GM23338 (cell line): ENCODE measurements at regions not wholly inside any gene's neighbourhood (a gene's known extent, or its start where the extent isn't known, plus 50 kb on each side); places are given as distances from the start of the nearest gene placed in this dataset.

Experiments used
- CREB1 ChIP-seq: fragments of 250-450 bp; sonication (Bioruptor Pico); IDR thresholded peaks from 2 replicates; pipeline ENCODE4 v1.5.0; 2020; ENCODE audit warnings: low read depth, mild to moderate bottlenecking, moderate library complexity
- CTCF ChIP-seq, 2 experiments: fragments of 200-600 bp in 1 of 2; sonication (generic) in 1 of 2; conservative IDR thresholded peaks; 2 replicates each; pipeline versions ENCODE4 v1.5.1 to v1.6.1; 2016 to 2017; ENCODE audit warnings: antibody characterized with exemption in 2 of 2, low read depth in 2 of 2, mild to moderate bottlenecking in 2 of 2, moderate library complexity in 1 of 2
- EZH2 ChIP-seq: fragments of 200-600 bp; sonication (generic); IDR thresholded peaks from one replicate; pipeline ENCODE4 v1.8.0; 2017; ENCODE audit warnings: antibody characterized with exemption, mild to moderate bottlenecking, low read depth; ENCODE audit not compliant: unreplicated experiment
- EZH2phosphoT487 ChIP-seq: fragments of 200-600 bp; sonication (generic); IDR thresholded peaks from one replicate; pipeline ENCODE4 v1.8.1; 2018; ENCODE audit warnings: antibody characterized with exemption; ENCODE audit not compliant: unreplicated experiment
- JUNB ChIP-seq: IDR thresholded peaks from one replicate; pipeline ENCODE4 v1.6.1; 2016; ENCODE audit warnings: antibody characterized with exemption; ENCODE audit not compliant: unreplicated experiment
- POLR2AphosphoS5 ChIP-seq: IDR thresholded peaks from 2 replicates; pipeline ENCODE4 v1.6.1; 2016; ENCODE audit warnings: antibody characterized with exemption, low read depth
- REST ChIP-seq: IDR thresholded peaks from one replicate; pipeline ENCODE4 v1.6.1; 2018; ENCODE audit warnings: antibody characterized with exemption; ENCODE audit not compliant: unreplicated experiment
- STAT1 ChIP-seq: IDR thresholded peaks from one replicate; pipeline ENCODE4 v1.6.1; 2016; ENCODE audit warnings: antibody characterized with exemption; ENCODE audit not compliant: unreplicated experiment
- ZNF114 ChIP-seq: fragments of 250-450 bp; sonication (Bioruptor Pico); IDR thresholded peaks from 2 replicates; pipeline ENCODE4 v1.5.0; 2020; ENCODE audit warnings: mild to moderate bottlenecking, moderate library complexity
- ZNF462 ChIP-seq: fragments of 250-450 bp; sonication (Bioruptor Pico); IDR thresholded peaks from 2 replicates; pipeline ENCODE4 v1.5.0; 2020; ENCODE audit warnings: mild to moderate bottlenecking, moderate library complexity
- TF ChIP-seq, protein P1 (sequence below): IDR thresholded peaks from 2 replicates; pipeline ENCODE4 v1.6.1; 2016; ENCODE audit warnings: antibody characterized with exemption

DNA sequence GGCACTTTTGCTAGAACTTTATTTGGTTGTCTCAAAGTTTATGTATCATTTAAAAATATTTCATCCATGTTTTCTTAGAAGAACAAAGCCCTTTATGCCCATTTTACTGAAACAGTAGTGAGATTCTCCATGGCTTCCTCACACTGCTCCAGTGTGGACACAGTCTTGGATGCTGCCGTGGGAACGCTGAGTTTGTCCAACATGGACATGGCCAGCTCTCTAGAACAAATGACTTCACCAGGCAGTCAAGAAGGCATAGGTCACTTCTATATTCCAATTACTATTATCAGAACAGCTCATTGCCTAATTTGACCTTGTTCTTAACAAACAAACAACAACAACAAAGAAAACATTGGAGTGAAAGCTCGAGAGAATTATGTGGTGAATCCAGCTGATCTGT, 414.1 kb upstream of the ID2 start:
- TF ChIP-seq, protein P1, sequence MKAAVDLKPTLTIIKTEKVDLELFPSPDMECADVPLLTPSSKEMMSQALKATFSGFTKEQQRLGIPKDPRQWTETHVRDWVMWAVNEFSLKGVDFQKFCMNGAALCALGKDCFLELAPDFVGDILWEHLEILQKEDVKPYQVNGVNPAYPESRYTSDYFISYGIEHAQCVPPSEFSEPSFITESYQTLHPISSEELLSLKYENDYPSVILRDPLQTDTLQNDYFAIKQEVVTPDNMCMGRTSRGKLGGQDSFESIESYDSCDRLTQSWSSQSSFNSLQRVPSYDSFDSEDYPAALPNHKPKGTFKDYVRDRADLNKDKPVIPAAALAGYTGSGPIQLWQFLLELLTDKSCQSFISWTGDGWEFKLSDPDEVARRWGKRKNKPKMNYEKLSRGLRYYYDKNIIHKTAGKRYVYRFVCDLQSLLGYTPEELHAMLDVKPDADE = no peak
- no peak for TF ChIP-seq CTCF (conservative IDR thresholded peaks at IDR 0.05; ENCODE audit: low read depth in 2 of 2)
- no peak for TF ChIP-seq EZH2
- no peak for TF ChIP-seq POLR2AphosphoS5
- no peak for TF ChIP-seq CREB1 (CRISPR knock-in tag)
- no peak for TF ChIP-seq ZNF462
- no peak for TF ChIP-seq JUNB
- TF ChIP-seq ZNF114 (CRISPR knock-in tag) = no peak
- TF ChIP-seq REST = no peak
- no peak for TF ChIP-seq EZH2phosphoT487
- TF ChIP-seq STAT1 = no peak
